ENCODE measurements at regions not wholly inside any gene's neighbourhood (a gene's known extent, or its start where the extent isn't known, plus 50 kb on each side); places are given as distances from the start of the nearest gene placed in this dataset.

GRCh38 chr1:101174722-101175121, 62.1 kb upstream of the S1PR1 start:
- TF ChIP-seq CTCF (conservative IDR thresholded peaks at IDR 0.05; ENCODE audit: low read length): no peak
- no peak for TF ChIP-seq EZH2phosphoT487 (IDR thresholded peaks at IDR 0.05; ENCODE audit: borderline replicate concordance, low read depth, low read length)
